Retinal pigment epithelial cell (primary cell): ENCODE measurements at regions not wholly inside any gene's neighbourhood (a gene's known extent, or its start where the extent isn't known, plus 50 kb on each side); places are given as distances from the start of the nearest gene placed in this dataset.
A peak's percentile ranks its signal among the peaks of the same experiment; 100 is the strongest.

Source experiments
- DNase-seq: peaks from one replicate; pipeline ENCODE4 v3.0.0-alpha.2; 2010; ENCODE audit warnings: low read depth
- H3K4me3 ChIP-seq: 2 replicates; pipeline ENCODE4 v1.5.1; 2011; ENCODE audit warnings: mild to moderate bottlenecking, low read length, control low read depth, moderate library complexity
- CTCF ChIP-seq: conservative IDR thresholded peaks from 2 replicates; pipeline ENCODE4 v1.5.1; 2011; ENCODE audit warnings: low read depth, low read length, control low read depth, inconsistent platforms

GRCh38 chr10:61342858-61343572 is 110.2 kb downstream of the TMEM26 start:
- TF ChIP-seq CTCF, result no peak
- no peak for DNase-seq
- no peak overlapping the region for H3K4me3 ChIP-seq

DNA sequence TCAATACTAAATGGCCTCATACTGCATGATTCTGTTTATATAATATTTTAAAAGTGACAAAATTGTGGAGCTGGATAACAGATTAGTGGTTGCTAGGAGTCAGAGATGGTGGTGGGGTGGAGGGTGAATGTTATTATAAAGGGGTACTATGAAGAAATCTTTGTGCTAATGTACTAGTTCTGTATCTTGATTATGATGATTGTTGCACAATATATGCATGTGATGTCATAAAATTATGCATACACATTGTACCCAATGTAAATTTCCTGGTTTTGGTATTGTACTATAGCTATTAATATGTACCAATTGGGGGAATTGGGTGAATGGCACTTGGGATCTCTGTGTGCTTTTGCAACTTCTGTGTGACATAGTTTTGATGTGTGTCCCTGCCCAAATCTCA is 112.2 kb downstream of the TMEM26 start:
- TF ChIP-seq CTCF, result no peak
- DNase-seq, result no peak
- no peak overlapping the region for H3K4me3 ChIP-seq

DNA sequence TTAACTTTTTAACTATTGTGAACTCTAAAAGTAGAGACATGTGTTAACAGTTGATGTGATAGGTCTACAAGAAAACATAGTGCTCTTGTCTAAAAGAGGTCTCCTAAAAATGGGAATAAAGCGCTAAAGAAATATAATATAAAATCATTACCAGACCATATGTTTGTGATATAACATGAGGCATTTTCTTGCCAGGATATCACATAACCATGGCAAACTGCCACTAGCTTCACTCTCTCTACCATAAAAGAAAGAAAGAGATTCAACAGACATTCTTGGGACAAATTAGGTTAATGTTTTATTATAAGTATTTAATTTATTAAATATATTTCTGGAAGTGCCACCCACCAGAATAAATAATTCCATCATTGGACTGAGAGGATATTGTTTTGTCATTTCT is 115.0 kb downstream of the TMEM26 start:
- no peak overlapping the region for H3K4me3 ChIP-seq
- no peak for TF ChIP-seq CTCF
- no peak for DNase-seq

GRCh38 chr10:61337741-61338140 is 115.4 kb downstream of the TMEM26 start:
- TF ChIP-seq CTCF, result no peak
- H3K4me3 ChIP-seq, result no peak overlapping the region
- DNase-seq, result no peak

DNA sequence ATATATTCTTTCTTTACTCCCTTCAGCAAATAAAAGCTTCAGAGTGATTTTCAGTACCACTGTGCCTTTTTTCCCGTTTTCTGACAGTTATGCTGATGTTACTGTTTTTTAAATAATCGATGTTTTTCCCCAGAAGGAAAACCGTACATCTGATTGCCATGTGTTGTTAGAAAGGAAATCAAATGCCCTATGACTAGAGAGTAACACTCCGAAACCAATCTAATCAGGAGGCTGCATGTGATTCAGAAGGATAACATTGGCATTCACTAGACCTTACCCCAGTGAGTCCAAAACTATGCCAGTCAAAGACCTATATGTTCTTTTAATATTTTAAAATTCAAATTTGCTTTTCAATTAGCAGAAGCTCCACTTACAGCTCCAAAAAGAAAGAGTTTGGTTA is 116.3 kb downstream of the TMEM26 start:
- no peak for DNase-seq
- TF ChIP-seq CTCF, result no peak
- no peak overlapping the region for H3K4me3 ChIP-seq

DNA sequence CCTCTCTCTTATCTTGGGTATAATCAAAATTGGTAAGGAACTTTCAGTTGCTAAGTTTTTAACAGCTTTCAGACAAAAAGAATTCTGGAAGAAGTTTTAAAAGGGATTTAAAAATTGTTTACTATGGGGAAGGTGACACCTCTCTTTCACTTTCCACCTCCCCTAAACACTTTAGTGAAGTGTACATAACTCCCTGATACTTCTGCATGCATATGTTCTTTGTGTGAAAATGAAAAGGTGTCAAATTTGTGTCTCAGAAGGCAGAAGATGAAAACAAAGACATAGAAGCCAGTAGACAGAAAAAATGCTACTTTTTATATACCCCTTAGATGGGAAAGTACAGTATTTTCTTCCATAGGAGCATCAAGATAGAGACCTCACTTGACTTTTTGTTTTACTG is 117.8 kb downstream of the TMEM26 start:
- TF ChIP-seq CTCF, result no peak
- no peak overlapping the region for H3K4me3 ChIP-seq
- no peak for DNase-seq

GRCh38 chr10:61332581-61332980 is 120.6 kb downstream of the TMEM26 start:
- H3K4me3 ChIP-seq, result no peak overlapping the region
- peak; percentile 71 for DNase-seq
- TF ChIP-seq CTCF, result no peak
